ENCODE measurements at regions not wholly inside any gene's neighbourhood (a gene's known extent, or its start where the extent isn't known, plus 50 kb on each side); places are given as distances from the start of the nearest gene placed in this dataset.

DNA sequence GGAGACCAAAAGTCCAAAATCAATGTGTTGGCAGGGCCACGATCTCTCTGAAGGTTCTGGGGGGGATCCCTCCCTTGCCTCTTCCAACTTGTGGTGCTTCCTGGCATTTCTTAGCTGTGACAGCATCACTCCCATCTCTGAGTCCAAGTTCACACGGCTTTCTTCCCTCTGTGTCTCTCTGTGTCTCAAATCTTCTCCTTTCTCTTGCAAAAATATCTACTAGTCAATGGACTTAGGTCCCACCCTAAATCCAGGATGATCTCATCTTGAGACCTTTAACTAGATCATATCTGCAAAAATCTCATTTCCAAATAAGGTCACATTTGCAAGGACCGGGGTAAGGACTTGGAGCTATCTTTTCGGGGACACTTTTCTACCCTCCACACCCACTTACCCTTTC, 186.1 kb downstream of the HSD17B3 start:
- Histone ChIP-seq H3K36me3 (ENCODE audit: control insufficient read depth, insufficient read depth, low read length) (no peaks in the 10 kb centered on the region), H3K4me2 (ENCODE audit: insufficient read depth, low read length) (no peak overlapping the region), H3K4me1 (replicated peaks in 1 of 2; ENCODE audit: control insufficient read depth in 2 of 2, insufficient read depth in 2 of 2, low read length in 2 of 2) (no peaks in the 10 kb centered on the region), H3K4me3 (no peak overlapping the region), H4K20me1 (replicated peaks; ENCODE audit: control insufficient read depth, insufficient read depth, low read length) (0 out of 2 replicates have a peak, but pooled peaks cover 4% of the 10 kb centered on the region), H3K27ac (ENCODE audit: extremely low read depth, low read depth, low read length) (no peak overlapping the region), H3K79me2 (ENCODE audit: control insufficient read depth, insufficient read depth, low read length) (no peaks in the 10 kb centered on the region), H3K9ac (ENCODE audit: insufficient read depth in 1 of 2, low read depth in 2 of 2, low read length in 2 of 2) (no peak overlapping the region), H3K9me1 (ENCODE audit: control insufficient read depth, insufficient read depth, low read length) (no peaks in the 10 kb centered on the region), H2AFZ (ENCODE audit: low read depth, low read length) (no peak overlapping the region), H3K9me3 (replicated peaks; ENCODE audit: control insufficient read depth, insufficient read depth, low read depth, low read length) (no peaks in the 10 kb centered on the region), H3K27me3 (ENCODE audit: control insufficient read depth in 2 of 2, insufficient read depth in 2 of 2, low read length in 2 of 2) (peaks cover 7 to 44% of the 10 kb centered on the region in 2 experiments)
- ATAC-seq (no peak), FAIRE-seq (no peak), DNase-seq (ENCODE audit: extremely low read depth in 1 of 4, low spot score in 3 of 4) (no peak)
- no peak for TF ChIP-seq PHF21A (IDR thresholded peaks at IDR 0.05; ENCODE audit: borderline replicate concordance, low read depth)
- TF ChIP-seq SREBF1 (IDR thresholded peaks at IDR 0.05; ENCODE audit: borderline replicate concordance, low read depth, low read length): no peak
- WGBS (ENCODE audit: insufficient coverage, low coverage, missing lambda C conversion rate): 0% methylated on average over 4 of the region's 4 CpGs
- in situ Hi-C loops (cut with MboI): no loop called here
- intact Hi-C loops (cut with micrococcal nuclease): no loop called here
- ChIA-PET CTCF (ENCODE audit: low intra/inter-chr PET ratio) (no interaction called here), POLR2A (interaction anchor here (1.0 kb wide), 1 partner anchor 288 kb away, joined by 4 read pairs; no protein-coding TSS in a partner anchor)
- no TSS peak for BruUV-seq (replicated peaks)

DNA sequence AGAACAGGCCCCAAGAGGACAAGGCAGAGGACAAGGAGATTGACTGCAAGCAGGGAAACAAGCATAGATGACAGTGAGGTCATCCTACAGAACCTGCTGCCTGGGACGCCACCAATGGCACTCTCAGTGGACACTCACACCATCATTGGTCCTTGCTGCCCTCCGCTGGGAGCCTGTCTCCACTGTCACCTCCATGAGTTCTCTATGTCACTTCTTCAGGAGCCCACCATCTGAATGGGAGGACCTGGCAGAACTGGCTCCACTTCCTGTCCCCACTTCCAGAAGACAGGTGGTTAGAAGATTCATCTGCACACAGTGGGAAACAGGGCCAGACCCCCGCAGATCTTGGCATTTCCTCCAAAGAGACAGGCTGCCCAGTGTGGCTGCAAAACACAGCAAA, 188.9 kb downstream of the HSD17B3 start:
- in situ Hi-C loops (cut with MboI) (no loop called here), intact Hi-C loops (cut with micrococcal nuclease) (no loop called here)
- Histone ChIP-seq H3K9me3 (replicated peaks; ENCODE audit: control insufficient read depth, insufficient read depth, low read depth, low read length) (no peaks in the 10 kb centered on the region), H3K4me2 (ENCODE audit: insufficient read depth, low read length) (no peak overlapping the region), H3K79me2 (ENCODE audit: control insufficient read depth, insufficient read depth, low read length) (no peaks in the 10 kb centered on the region), H3K9ac (ENCODE audit: insufficient read depth in 1 of 2, low read depth in 2 of 2, low read length in 2 of 2) (no peak overlapping the region), H3K27me3 (ENCODE audit: control insufficient read depth in 2 of 2, insufficient read depth in 2 of 2, low read length in 2 of 2) (peaks cover 7 to 51% of the 10 kb centered on the region in 2 experiments), H3K9me1 (ENCODE audit: control insufficient read depth, insufficient read depth, low read length) (no peaks in the 10 kb centered on the region), H4K20me1 (replicated peaks; ENCODE audit: control insufficient read depth, insufficient read depth, low read length) (0 out of 2 replicates have a peak, but pooled peaks cover 4% of the 10 kb centered on the region), H3K27ac (ENCODE audit: extremely low read depth, low read depth, low read length) (no peak overlapping the region), H3K36me3 (ENCODE audit: control insufficient read depth, insufficient read depth, low read length) (no peaks in the 10 kb centered on the region), H3K4me1 (replicated peaks in 1 of 2; ENCODE audit: control insufficient read depth in 2 of 2, insufficient read depth in 2 of 2, low read length in 2 of 2) (no peaks in the 10 kb centered on the region), H3K4me3 (no peak overlapping the region), H2AFZ (ENCODE audit: low read depth, low read length) (no peak overlapping the region)
- FAIRE-seq (no peak), DNase-seq (ENCODE audit: extremely low read depth in 1 of 4, low spot score in 3 of 4) (no peak), ATAC-seq (no peak)
- CTCF ChIA-PET (ENCODE audit: low intra/inter-chr PET ratio): no interaction called here
- TF ChIP-seq ZFP36 (IDR thresholded peaks at IDR 0.05; ENCODE audit: low read depth, low read length, partially characterized antibody): no peak
- no peak for TF ChIP-seq ZNF174 (CRISPR knock-in tag; IDR thresholded peaks at IDR 0.05)
- TF ChIP-seq BCOR (IDR thresholded peaks at IDR 0.05): no peak
- TF ChIP-seq, protein P1, sequence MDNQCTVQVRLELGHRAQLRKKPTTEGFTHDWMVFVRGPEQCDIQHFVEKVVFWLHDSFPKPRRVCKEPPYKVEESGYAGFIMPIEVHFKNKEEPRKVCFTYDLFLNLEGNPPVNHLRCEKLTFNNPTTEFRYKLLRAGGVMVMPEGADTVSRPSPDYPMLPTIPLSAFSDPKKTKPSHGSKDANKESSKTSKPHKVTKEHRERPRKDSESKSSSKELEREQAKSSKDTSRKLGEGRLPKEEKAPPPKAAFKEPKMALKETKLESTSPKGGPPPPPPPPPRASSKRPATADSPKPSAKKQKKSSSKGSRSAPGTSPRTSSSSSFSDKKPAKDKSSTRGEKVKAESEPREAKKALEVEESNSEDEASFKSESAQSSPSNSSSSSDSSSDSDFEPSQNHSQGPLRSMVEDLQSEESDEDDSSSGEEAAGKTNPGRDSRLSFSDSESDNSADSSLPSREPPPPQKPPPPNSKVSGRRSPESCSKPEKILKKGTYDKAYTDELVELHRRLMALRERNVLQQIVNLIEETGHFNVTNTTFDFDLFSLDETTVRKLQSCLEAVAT (IDR thresholded peaks at IDR 0.05): no peak
- TF ChIP-seq SMAD2 (IDR thresholded peaks at IDR 0.05; ENCODE audit: low read depth, low read length): no peak
- TF ChIP-seq, protein P2, sequence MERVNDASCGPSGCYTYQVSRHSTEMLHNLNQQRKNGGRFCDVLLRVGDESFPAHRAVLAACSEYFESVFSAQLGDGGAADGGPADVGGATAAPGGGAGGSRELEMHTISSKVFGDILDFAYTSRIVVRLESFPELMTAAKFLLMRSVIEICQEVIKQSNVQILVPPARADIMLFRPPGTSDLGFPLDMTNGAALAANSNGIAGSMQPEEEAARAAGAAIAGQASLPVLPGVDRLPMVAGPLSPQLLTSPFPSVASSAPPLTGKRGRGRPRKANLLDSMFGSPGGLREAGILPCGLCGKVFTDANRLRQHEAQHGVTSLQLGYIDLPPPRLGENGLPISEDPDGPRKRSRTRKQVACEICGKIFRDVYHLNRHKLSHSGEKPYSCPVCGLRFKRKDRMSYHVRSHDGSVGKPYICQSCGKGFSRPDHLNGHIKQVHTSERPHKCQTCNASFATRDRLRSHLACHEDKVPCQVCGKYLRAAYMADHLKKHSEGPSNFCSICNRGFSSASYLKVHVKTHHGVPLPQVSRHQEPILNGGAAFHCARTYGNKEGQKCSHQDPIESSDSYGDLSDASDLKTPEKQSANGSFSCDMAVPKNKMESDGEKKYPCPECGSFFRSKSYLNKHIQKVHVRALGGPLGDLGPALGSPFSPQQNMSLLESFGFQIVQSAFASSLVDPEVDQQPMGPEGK (CRISPR knock-in tag; IDR thresholded peaks at IDR 0.05; ENCODE audit: borderline replicate concordance): no peak
- no peak for TF ChIP-seq CBFA2T2 (conservative IDR thresholded peaks at IDR 0.05)
- 0% methylated on average over 3 of the region's 3 CpGs for WGBS (ENCODE audit: insufficient coverage, low coverage, missing lambda C conversion rate)
- POLR2A ChIA-PET: no interaction called here
- no TSS peak for BruUV-seq (replicated peaks)
